ENCODE measurements at regions not wholly inside any gene's neighbourhood (a gene's known extent, or its start where the extent isn't known, plus 50 kb on each side); places are given as distances from the start of the nearest gene placed in this dataset.

DNA sequence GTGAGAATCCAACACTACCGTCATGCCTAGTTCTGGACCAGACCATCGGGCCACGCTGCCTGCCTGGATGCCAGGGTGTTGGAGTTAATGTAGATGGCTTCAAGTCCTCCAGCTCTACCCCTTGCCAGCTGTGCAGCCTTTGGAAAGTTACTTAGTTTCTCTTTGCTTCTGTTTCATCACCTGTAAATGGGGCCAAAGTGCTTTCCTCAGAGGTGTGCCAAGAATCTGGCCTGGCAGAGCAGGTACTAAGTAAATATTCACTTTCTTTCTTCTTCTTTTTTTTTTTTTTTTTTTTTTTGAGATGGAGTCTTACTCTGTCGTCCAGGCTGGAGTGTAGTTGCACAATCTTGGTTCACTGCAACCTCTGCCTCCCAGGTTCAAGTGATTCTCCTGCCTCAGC is 159.5 kb upstream of the RPL38 start:
- DNase-seq (ENCODE audit: low read depth, low spot score) = no peak

DNA sequence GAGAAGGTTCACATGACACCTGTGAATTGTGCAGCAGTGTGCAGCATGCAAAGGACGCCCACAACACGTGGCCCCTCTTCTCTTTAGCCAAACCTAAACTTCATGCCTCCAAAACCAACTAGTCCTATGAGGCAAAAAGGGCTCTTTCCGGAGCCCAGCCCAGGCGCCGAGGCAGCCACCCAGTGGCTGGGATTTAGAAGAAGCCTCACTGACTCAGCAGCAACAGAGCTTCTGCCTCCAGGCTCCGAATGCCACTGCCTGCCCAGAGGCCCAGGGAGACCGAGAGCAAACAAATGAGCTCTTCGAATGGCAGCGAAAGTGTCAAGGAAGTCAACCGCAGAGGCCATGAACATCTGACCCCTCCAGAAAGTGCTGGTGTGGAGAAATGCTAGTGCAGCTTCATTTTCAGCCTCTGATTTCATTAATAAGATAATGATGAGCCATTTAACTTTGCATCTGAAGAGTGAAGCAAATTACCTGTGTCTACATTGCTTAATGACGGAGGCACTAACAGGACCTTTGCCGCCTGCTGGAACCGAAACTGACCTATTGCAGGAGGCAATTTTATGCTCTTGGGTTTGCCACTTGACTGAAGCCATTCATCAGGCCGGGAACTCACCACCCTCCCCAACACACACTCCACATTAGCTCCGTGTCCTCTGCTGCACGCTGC is 157.7 kb upstream of the RPL38 start:
- DNase-seq (ENCODE audit: low read depth, low spot score) = no peak

DNA sequence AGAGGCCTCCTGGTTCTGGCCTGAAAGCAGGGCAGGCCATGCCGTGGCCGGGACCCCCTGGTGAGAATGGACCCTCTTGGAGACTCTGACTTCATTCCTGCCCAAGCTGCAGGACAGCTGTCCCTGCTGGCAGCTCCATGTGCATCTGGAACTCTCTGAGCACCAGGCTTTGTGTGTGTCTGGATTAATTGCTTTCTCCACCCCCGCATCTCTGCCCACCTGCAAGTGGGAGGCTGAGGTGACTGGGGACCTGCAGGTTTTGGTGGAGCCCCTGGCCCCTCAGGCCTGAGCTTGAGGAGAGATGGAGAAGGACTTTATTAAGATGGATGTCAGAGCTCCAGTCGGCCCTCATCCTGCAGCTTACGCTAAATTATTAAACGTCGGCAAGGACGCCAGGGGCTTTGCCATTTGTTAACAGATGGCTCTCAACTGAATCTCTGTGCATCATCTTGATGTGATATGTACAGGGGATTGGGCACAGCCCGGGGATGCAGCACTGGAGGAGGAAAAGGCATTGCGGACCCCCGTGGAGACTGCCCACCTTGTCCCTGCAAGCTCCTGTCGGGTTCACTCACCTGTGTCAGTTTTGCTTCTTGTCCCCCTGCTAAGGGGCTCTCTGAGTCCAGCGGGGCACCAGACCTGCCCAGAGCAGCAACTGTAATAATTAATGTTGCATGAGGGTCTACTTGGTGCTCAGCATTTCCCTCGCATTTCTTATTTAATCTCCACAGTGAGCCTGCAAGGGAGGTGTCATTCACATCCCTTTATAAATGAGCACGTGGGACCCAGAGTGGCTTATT is 154.1 kb upstream of the RPL38 start:
- DNase-seq (ENCODE audit: low read depth, low spot score) = no peak

DNA sequence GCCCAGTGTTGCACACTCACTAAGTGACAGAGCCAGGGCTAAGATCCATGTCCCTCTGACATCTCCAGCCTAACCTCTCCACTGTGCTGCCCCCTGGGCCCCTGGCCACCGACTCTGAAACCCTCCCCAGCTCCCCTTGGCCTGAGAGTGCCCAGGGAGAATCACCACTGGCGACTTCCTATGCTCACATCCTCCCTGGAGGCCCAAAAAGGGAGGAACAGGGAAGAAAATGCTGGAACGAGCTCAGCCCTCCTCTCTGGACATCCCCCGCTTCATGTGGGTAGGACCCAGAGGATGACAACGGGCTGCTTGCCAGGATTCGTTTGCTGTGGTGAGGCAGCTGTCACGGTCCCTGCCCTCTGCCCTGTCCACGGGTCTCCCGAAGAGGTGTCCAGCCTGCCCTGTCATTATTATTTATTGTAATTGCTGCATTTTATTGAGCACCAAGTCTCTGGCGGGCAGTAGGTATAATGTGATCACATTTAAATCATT is 153.5 kb upstream of the RPL38 start:
- DNase-seq (ENCODE audit: low read depth, low spot score) = no peak

DNA sequence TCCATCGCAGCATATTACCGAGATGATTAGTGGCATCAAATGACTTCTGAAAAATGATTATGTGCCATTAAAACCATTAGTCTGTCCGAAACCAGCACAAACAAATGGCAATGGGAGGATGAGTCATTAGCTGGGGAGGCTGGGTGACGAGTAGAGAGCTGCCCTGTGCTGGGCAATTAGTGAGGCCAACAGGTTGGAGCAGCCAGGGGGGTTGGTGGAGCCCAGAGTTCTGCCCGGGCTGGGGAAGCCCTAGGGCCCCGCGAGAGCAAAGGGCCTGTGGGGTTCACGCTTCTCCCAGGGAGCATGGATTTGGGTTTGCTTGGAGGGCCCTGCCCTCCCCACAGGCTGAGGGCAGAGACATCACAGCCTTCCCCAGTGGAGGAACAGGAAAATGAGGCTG is 152.1 kb upstream of the RPL38 start:
- no peak for DNase-seq (ENCODE audit: low read depth, low spot score)

DNA sequence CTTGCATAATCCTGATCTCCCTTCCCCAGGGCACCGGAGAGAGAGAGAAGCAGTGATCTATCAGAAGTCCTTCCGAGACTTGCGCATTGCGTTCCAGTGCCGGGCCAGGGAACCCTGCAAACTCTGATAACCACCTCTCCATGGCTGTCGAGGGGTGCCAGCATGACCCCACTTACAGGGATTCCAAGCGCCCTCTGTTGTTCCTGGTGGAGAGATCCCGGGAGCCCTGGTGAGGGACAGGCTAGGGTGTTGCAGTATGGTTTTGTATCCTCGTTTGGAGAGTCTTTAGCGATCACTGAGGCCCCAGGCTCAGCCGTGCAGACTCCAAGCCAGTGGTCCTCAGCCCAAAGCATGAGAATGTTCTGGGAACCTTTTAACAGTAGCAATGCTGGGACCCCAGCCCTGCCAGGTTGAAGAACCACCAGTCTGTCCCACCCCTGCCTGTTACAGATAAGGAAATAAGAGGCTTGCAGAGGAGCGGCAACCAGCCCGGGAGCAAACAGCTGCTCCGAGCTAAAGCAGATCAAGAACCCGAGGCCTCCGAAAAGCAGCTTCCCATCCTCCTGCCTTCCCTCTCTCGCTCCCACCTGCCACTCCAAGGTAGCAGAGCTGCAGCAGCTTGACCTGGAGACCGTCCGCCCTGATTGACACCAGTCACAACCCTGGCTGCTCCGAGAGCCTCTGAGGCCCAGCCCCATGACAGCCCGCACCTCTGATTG is 150.3 kb upstream of the RPL38 start:
- no peak for DNase-seq (ENCODE audit: low read depth, low spot score)

DNA sequence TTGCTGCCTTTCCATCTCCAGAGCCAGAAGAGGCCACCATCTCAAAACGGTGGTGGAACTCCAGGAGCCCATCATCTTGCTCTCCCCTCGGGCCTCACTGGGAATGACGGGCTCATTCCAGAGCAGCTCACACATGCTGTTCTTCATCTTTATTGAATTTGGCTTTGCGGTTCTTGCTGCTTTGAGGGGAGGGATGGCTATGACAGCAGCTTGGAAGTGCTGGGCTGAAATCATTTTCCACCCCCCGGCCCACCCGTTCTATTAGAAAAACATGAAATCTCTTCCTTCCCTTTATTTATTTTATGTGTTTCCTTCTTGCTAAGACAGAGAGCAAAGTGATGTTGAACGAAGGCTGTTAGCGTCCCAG is 149.8 kb upstream of the RPL38 start:
- DNase-seq (ENCODE audit: low read depth, low spot score) = no peak

DNA sequence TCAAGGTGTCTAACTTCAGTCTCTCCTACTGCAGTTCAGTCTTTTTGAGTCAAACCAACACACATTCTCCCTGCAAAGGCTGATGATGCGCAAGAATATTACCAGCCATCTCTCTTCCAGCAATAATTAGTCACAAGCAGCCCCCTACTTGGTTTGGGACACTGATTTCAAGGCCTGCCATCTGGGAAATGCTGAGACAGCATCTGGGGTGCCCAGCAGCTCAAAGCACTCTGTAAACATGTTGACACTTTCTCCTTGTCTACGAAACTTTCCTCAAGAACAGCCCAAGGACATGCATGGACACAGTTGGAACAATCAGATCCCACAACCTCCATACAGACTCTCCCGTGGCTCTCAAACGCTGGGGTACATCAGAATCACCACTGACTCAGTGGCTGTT is 149.2 kb upstream of the RPL38 start:
- no peak for DNase-seq (ENCODE audit: low read depth, low spot score)

DNA sequence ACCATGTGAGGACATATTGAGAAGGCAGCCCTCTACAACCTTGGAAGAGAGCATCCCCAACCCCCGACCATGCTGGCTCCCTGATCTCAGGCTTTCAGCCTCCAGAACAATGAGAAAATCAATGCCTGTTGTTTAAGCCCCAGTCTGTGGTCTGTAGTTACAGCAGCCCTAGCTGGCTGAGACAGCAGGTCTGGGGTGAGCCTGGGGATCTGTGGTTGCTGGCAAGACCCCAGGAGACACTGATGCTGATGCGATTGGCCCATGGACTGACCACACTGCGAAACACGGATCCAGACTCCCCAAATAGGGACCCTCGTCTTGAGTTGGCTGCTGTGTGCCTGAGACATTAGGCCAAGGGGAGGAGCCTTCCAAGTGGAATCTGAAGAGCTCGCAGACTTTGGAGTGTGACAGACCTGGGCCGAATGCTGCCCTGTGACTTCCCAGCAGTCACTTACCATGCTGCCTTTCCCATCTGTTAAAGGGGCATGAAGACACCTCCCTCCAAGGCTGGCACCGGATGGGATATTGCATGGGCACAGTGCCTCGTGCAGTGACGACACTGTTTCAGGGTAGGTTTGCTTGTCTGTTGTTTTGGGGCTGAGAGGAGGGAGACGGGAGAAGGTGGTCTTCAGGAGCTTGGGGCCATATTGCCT is 147.8 kb upstream of the RPL38 start:
- DNase-seq (ENCODE audit: low read depth, low spot score) = no peak

DNA sequence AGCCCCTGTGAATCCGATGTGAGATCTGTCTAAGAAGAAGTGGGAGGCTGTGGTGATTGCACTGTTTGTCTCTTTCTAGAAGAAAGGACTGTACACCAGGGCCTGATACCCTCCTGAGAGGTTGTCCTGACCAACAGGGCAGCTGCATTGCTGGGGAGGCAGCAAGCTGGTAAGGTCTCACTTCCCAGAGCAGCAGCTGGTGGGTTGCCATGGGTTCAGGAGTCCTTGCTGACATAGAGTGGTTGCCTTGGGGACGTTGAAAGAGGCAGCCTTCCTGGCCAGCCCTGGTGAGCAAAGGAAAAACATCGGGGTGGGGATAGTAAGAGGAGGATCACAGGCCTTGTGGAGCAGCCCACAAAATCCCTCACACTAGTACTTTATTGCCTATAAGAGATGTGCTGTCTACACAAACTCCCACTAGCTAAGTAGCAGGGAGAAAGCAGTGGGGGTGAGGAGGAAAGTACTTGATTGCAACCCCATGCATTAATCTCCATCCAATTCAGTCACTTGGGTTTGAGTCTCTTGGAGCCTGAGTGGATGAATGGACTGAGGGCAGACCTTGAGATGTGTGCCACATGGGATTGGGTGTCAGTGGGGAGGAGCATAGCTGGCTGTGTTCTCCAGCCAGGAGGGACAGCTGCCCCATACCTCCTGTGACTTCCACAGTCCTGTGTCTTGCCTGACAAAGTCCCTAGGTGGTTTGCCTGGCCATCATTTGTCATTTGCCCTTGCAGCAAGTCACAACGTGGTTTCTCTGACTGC is 143.8 kb upstream of the RPL38 start:
- DNase-seq (ENCODE audit: low read depth, low spot score) = no peak

DNA sequence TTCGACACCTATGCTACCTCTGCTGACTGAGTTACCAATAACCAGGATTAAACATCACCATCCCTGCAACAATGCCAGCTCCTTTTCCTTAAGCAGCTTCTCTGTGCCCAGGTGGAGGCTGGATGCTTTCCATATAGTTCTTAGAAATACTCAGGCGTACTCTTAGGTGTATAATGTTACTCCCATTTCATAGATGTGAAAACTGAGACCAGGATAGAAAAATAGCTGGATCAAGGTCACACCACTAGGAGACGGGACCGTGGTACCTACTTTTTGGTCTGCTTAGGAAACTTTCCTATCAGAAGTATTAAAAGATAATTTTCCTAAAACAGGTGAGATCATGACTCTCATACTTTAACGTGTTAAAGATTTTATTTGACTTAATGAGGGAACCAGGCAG is 141.7 kb upstream of the RPL38 start:
- no peak for DNase-seq (ENCODE audit: low read depth, low spot score)

DNA sequence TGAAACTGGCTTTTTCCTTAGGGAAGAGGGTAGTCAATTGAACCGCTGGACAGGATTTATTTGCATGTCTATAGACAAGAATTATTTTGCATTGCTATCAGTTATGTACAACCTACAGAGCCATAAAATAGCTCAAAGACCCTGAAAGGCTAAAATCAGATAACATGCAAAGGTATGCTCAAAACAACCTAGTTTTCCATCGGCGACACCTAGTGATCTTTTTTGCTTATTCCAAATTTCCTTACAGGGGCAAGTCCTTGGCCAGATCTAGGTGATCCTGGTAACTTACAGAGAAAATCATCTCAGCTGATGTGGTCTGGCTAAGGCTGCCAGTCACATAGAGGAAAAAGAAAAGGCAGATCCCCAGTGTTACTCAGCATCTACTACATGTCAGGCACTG is 141.2 kb upstream of the RPL38 start:
- DNase-seq (ENCODE audit: low read depth, low spot score) = no peak

DNA sequence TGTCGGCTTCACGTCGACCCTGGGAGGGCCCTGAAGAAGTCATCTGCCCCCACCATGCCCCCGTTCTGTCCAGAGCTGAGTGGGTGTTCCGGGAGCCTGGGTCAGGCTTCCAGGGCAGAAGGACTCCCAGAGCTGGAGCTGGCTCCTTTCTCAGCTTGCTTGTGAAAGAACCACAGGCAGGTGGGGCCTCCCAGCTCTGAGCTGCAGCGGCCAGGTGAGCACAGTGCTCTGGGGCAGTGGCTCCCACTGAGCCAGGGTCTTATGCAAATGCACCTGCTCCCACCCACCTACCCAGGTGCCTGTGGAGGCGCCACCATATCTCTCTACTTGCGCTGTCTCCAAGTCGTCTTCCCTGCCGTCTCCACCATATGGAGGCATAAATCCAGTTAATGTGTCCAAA is 140.0 kb upstream of the RPL38 start:
- DNase-seq (ENCODE audit: low read depth, low spot score) = no peak

DNA sequence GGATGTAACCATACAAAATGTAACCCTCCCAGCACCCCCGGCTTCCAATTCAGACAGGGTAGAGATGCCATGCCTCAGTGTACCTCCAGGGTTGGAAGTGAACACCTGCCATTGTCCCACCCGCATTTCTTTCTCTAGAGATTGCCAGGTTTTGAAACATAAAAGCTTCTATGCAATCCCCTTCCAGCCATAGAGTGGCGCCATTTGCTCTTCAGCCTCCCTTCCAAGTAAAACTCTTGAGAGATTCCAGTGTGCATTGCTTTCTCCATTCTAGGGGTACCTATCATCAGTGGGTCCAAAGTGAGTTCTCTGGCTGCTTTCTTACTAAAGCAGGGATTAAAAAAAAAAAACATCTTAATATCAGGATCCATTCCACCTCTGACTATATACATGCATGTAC is 133.1 kb upstream of the RPL38 start:
- no peak for DNase-seq (ENCODE audit: low read depth, low spot score)

DNA sequence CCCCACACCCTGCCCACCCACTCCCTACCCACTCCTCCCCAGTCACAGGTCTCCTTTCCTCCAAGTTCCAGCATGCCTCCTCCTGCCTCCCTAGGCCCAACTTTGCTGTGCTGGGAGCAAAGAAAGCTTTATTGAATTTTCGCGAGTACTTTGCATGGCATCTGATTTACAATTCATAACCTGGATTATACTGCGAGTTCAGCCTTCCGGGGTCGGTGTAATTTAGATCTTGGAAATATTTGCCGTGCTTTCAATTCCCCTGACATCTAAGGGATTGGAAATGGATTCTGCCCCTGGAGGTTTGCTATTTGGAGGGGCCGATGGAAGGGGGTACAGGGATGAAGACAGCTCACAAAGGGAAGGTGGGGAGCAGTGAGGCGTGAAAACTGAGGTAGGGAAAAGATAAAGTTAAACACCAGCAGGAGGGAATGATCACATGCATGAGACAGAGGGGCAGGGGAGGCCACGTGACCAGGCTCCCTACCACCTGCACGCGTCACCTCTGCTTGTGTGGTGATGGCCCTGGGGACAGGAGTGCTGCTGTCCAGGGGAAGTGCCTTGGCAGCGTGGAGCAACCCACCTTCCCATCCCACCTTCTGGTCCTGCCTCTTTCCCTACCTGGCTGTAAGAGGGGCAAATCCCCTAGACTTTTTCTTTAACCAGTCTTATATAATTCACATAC is 132.3 kb upstream of the RPL38 start:
- no peak for DNase-seq (ENCODE audit: low read depth, low spot score)

DNA sequence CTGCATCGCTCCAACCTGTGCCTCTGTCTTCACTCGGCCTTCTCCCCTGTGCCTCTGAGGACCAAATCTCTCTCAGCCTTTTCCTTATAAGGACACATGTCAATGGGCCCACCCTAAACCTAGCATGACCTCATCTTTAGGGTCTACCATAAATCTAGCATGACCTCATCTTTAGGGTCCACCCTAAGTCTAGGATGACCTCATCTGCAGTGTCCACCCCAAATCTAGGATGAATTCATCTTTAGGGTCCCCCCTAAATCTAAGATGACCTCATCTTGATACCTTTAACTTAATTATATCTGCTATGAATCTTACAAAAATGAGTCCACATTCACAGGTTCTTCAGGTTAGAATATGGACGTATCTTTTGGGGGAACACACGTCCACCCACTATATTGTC is 131.1 kb upstream of the RPL38 start:
- no peak for DNase-seq (ENCODE audit: low read depth, low spot score)

DNA sequence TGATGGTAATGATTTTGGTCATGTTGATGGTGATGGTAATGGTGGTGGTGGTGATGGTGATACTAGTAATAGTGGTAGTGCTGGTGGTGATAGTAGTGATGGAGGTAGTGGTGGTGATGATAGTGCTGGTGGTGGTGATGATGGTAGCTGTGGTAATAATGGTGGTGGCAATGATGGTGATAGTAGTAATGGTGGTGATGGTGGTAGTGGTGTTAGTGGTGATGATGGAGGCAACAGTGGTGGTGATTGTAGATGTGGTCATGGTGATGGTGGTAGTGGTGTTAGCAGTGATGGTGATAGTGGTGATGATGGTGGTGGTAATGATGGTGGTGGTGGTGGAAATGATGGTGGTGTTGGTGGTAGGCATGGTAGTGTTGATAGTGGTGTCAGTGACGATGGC is 127.0 kb upstream of the RPL38 start:
- no peak for DNase-seq (ENCODE audit: low read depth, low spot score)

DNA sequence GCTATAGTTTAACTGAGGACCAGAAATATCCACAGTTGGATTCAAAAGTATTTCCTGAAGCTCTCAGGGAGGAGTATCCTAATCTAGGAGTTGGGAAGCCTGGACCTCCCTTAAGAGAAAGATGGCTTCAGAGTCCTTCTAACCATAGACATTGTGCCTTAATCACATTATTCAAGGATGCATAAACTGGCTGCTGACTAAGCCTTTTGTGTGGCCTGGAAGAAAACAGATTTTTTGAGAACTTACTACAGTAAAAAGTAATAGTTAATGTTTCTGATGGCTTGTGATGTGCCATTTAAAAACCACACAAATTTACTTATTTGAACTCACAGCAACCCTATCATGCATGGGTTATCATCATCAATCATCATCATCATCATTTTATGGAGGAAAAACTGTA is 126.2 kb upstream of the RPL38 start:
- DNase-seq (ENCODE audit: low read depth, low spot score) = no peak

DNA sequence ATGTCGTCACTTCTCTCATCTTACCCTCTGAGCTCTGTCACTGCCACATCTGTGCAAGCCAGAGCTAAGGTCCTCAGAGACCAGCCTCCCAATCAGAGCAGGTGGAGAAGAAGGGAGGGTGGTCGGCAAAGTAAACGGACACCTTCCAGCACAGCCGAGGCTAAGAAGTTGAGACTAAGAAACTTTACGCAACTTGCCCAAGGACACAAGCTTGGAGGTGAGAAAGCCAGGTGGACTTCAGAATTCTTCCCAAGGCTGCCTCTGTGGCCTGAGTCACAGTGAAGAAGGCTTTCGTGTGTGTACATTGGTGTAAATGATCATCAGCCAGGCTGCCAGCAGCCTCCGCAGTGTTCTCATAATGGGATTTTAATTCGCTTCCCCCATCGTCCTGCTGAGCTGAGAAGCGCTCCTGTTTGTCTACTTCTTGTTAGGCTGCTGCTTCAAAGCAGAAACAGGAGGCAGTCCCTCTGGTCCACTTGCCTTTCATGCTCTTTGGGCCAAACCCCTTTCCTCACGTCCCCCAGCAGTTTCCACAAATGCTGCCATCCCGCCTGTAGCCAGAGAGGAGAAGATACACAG is 125.0 kb upstream of the RPL38 start:
- DNase-seq (ENCODE audit: low read depth, low spot score) = no peak

DNA sequence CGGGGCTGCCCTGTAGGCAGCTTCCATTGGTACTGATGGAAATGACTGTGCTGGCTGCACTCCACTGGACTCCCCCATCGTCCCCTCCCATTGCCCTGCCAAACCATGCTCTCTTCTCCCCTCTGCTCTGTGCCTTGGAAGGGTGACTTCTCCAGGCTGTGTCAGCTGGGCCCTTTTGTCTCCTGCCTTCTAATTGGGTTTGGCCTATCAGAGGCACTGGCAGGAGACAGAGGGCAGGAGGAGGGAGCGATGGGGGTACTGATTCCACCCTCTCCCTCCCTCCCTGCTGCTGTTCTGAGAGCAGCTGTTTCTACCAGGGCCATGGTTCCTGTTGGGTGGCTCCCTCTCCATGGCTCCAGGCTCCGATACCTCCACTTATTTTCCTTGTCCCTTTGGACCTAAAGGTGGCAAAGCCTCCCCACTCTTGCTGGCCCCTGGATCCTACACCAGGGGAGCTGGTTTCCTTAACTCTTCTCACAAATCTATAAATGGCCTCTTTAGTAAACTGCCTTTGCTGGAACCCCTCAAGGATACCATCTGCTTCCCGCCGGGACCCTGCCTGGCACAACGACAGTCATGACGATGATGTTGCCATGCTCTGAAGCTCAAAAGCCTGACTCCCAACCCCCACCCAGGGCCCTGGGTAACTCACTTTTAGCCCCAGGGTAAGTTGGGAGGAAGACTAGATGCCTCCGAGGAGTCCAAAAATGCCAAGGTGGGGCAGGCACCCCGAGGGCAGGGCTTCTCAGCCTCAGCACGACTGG is 123.8 kb upstream of the RPL38 start:
- no peak for DNase-seq (ENCODE audit: low read depth, low spot score)

Data from activated naive CD8-positive, alpha-beta T cell treated with anti-CD3 and anti-CD28 coated beads, Interleukin-2, amount 50 U/mL, for 16 hours (primary cell).